GM21786 (cell line): ENCODE measurements at regions not wholly inside any gene's neighbourhood (a gene's known extent, or its start where the extent isn't known, plus 50 kb on each side); places are given as distances from the start of the nearest gene placed in this dataset.

ENCODE experiments used
- ATAC-seq: cut with Tn5 transposase; IDR thresholded peaks from one replicate; pipeline ENCODE4 v1.9.1; 2021; ENCODE audit not compliant: unreplicated experiment

DNA sequence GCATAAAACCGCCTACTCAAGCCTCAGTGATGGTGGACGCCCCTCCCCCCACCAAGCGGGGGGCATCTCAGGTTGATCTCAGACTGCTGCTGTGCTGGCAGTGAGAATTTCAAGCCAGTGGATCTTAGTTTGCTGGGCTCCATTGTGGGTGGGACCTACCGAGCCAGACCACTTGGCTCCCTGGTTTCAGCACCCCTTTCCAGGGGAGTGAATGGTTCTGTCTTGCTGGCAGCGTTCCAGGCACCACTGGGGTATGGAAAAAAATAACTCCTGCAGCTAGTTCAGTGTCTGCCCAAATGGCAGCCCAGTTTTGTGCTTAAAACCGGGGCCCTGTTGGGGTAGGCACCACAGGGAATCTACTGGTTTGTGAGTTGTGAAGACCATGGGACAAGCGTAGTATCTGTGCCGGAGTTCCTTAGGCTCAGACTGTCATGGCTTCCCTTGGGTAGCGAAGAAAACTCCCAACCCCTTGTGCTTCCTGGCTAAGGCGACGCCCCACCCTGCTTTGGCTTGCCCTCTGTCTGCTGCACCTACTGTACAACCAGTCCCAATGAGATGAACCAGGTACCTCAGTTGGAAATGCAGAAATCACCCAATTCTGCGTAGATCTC, 1334.5 kb upstream of the ADGRB3 start:
- ATAC-seq, result no peak

DNA sequence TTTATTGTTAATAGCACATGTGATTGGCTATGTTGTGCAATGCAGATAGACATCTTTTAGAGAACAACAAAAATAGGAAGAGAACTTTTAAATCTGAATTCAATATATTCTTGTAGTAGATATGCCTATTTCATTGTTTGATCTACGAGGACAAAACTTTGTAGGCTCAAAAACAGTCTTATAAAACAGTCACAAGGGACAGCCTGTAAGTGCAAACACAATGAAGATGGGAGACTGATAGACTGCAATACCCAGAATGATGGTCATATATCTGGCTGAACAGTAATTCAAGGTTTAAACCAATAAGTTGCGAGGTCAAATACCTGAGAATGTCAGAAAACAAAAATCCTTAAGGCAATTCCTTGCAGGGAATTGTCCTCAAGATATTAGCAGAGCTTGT, 1342.9 kb upstream of the ADGRB3 start:
- ATAC-seq, result no peak

- no peak for ATAC-seq
These were observed 1347.5 kb upstream of the ADGRB3 start for GRCh38 chr6:67287566-67287965.

GRCh38 chr6:67285770-67286495, 1349.1 kb upstream of the ADGRB3 start:
- no peak for ATAC-seq

- ATAC-seq, result no peak
These were observed 1357.8 kb upstream of the ADGRB3 start for GRCh38 chr6:67277312-67277711.

DNA sequence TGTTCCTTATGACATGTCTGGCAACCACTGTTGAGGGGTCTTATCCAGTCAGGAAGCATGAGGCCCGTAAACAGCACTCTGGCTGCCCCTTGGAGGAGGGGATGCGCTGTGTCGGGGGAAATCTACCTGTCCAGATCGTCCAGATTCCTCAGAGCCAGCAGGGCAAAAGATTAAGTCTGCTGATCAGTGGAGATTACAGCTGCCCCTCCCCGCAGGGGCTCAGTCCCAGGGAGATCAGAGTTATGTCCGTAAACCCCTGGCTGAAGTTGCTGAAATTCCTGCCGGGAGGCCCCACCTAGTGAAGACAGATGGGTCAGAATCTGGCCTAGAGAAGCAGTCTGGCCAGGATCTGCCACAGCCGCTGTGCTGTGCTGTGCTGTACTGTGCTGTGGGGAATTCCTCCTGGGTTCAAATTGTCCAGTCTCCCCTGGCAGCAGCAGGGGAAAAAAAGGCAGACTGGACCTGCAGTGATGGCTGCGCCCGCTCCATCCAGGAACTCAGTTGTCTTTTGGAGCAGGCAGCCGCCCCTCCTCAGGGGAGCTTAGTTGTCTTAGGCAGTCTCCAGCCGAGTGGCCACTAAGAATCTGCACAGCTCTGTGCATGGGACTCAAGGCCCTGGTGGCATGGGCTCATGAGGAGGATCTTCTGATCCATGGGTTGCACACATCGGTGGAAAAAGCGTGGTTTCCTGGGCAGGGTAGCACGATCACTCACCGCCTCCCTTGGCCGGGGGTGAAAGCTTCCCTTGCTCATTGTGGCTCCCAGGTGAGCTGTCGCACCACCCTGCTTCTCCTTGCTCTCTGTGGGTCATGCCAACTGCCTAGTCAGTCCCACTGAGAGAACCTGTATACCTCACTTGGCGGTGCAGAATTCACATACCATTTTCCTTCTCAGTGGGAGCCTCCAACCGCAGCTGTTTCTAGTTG, 1368.8 kb upstream of the ADGRB3 start:
- ATAC-seq, result no peak

- no peak for ATAC-seq
These were observed 1382.4 kb upstream of the ADGRB3 start for GRCh38 chr6:67252663-67253062.

DNA sequence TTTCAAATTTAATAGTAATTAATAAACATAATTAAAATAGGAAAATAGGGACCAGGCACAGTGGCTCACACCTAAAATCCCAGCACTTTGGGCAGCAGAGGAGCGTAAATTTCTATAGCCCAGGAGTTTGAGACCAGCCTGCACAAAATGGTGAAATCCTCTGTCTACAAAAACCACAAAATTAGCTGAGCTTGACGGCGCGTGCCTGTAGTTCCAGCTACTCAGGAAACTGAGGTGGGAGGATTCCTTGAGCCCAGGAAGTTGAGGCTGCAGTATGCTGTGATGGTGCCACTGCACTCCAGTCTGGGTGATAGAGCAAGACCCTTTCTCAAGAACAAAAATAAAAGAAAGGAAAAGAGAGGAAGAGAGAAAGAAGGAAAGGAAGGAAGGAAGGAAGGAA, 1387.0 kb upstream of the ADGRB3 start:
- no peak for ATAC-seq

DNA sequence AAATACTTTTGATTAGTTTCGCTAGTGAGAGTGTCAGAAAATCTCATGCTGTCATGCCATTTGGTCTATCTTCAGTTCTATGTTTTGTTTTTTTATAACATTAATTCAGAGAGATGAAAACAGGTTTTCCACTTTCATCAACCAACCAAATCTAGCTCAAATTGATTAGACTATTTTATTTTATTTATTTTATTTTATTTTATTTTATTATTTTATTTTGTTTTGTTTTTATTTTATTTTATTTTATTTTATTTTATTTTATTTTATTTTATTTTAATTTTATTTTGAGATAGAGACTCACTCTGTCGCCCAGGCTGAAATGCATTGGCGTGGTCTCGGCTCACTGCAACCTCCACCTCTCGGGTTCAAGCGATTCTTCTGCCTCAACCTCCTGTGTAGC, 1391.0 kb upstream of the ADGRB3 start:
- ATAC-seq, result no peak

- no peak for ATAC-seq
These were observed 1397.8 kb upstream of the ADGRB3 start for GRCh38 chr6:67237277-67237676.

DNA sequence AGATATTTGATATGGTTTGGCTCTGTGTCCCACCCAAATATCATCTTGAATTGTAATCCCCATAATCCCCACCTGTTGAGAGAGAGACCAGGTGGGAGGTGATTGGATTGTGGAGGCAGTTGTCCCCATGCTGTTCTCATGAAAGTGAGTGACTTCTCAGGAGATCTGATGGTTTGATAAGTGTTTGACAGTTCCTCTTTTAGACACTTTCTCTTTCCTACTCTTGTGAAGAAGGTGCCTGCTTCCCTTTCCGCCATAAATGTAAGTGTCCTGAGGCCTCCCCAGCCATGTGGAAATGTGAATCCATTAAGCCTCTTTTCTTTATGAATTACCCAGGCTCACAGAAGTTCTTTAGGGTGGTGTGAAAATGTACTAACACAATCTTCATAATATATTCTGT, 1404.0 kb upstream of the ADGRB3 start:
- ATAC-seq, result no peak

- ATAC-seq, result no peak
These were observed 1410.1 kb upstream of the ADGRB3 start for GRCh38 chr6:67224989-67225388.

DNA sequence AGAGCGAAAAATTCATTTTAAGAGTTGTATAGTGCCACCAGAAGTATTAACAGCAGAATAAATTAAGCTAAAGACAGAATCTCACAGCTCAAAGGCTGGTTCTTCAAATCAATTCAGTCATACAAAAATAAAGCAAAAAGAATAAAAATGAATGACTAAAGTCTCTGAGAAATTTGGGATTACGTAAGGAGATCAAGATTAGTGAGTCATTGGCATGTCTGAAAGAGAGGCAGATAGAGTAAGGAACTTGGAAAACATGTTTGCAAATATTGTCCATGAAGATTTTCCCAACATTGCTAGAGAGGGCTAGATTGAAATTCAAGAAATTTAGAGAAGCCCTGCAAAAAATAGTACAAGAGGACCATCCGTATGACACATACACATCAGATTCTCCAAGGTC, 1413.9 kb upstream of the ADGRB3 start:
- no peak for ATAC-seq

- ATAC-seq, result no peak
These were observed 1415.7 kb upstream of the ADGRB3 start for GRCh38 chr6:67219346-67219745.

- no peak for ATAC-seq
These were observed 1422.5 kb upstream of the ADGRB3 start for GRCh38 chr6:67212584-67212983.

- ATAC-seq, result no peak
These were observed 1424.6 kb upstream of the ADGRB3 start for GRCh38 chr6:67210450-67210849.

DNA sequence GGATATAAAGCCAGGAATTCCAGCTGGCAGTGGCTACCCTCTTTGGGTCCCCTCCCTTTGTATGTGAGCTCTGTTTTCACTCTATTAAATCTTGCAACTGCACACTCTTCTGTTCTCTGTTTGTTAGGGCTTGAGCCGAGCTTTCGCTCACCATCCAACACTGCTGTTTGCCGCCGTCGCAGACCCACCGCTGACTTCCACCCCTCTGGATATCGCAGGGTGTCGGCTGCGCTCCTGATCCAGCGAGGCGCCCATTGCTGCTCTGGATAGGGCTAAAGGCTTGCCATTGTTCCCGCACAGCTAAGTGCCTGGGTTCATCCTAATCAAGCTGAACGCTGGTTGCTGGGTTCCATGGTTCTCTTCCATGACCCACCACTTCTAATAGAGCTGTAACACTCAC, 1433.5 kb upstream of the ADGRB3 start:
- ATAC-seq, result no peak

DNA sequence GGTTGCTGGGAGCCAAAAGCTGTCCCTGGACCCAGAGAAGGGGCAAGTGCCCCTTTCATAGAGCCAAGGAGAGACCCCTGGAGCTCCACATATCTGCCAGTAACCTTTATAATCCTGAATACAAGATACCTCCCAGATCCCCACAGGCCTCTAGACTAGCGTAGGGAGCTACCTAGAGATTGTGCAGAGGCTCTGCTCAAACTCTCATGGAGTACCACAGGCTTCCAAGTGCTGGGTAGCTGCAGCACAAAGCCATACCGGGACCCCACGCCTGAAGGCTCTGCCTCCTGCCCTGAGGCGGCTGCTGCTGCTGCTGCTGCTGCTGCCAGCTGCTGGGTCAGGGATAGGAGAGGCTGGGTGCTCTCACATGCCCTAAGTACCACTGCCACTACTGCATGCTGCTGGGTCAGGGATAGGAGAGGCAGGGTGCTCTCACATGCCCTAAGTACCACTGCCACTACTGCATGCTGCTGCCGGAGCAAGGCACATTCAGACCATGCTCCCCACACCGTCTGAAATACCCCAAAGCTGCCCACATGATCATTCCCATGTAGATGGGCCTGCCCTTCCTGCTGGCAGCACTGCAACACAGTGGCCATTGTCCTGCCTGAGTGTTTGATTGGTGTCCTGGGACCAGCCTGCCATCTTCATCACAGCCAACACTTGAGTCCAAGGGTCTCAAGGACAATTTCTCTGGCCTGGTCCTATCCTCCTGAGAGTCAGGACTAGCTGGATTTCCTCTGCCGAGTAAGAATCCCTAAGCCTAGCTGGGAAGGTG, 1434.3 kb upstream of the ADGRB3 start:
- no peak for ATAC-seq

- ATAC-seq, result no peak
These were observed 1435.7 kb upstream of the ADGRB3 start for GRCh38 chr6:67199425-67199824.

- no peak for ATAC-seq
These were observed 1444.3 kb upstream of the ADGRB3 start for GRCh38 chr6:67190733-67191132.

GRCh38 chr6:67184405-67184804, 1450.7 kb upstream of the ADGRB3 start:
- no peak for ATAC-seq
